Natural killer cell (primary cell): ENCODE measurements at regions not wholly inside any gene's neighbourhood (a gene's known extent, or its start where the extent isn't known, plus 50 kb on each side); places are given as distances from the start of the nearest gene placed in this dataset.

Experiments used
- ATAC-seq, 3 donors: fragments of 150-1000 bp in 2 of 3; fragments of 200-7000 bp in 1 of 3; cut with Tn5 transposase; 1 replicate in 1 of 3; 2 replicates in 2 of 3; pipeline ENCODE4 v1.10.0; 2021; ENCODE audit warnings: mild to moderate bottlenecking in 2 of 3, moderate library complexity in 2 of 3
- DNase-seq, 2 donors: peaks; one replicate each; pipeline versions ENCODE4 v3.0.0 to v3.0.0-alpha.2; 2013 to 2021; ENCODE audit warnings: mixed read lengths in 1 of 2
- H3K27ac ChIP-seq: one replicate; pipeline ENCODE4 v1.5.1; 2013; ENCODE audit warnings: mild to moderate bottlenecking, low read length
- H3K27me3 ChIP-seq: one replicate; pipeline ENCODE4 v1.6.1; 2013; ENCODE audit warnings: low read length; ENCODE audit not compliant: control insufficient read depth, insufficient read depth
- H3K36me3 ChIP-seq: one replicate; pipeline ENCODE4 v1.6.1; 2013; ENCODE audit warnings: low read length; ENCODE audit not compliant: control insufficient read depth, insufficient read depth
- H3K4me1 ChIP-seq: one replicate; pipeline ENCODE4 v1.6.1; 2013; ENCODE audit warnings: low read length; ENCODE audit not compliant: control insufficient read depth, insufficient read depth
- H3K4me3 ChIP-seq: one replicate; pipeline ENCODE4 v1.5.1; 2013; ENCODE audit warnings: low read length
- H3K9me3 ChIP-seq: one replicate; pipeline ENCODE4 v1.6.1; 2013; ENCODE audit warnings: low read length; ENCODE audit not compliant: control insufficient read depth, insufficient read depth
- H3K27ac Mint-ChIP-seq, 2 donors: one replicate each; pipeline ENCODE4 v1.8.0; 2022; ENCODE audit warnings: mild to moderate bottlenecking in 2 of 2, mixed read lengths in 2 of 2, moderate library complexity in 1 of 2
- H3K27me3 Mint-ChIP-seq, 2 donors: one replicate each; pipeline ENCODE4 v1.8.0; 2022; ENCODE audit warnings: low read depth in 2 of 2, mixed read lengths in 2 of 2
- H3K36me3 Mint-ChIP-seq: one replicate; pipeline ENCODE4 v1.8.0; 2022; ENCODE audit warnings: mixed read lengths
- H3K4me1 Mint-ChIP-seq, 2 donors: one replicate each; pipeline ENCODE4 v1.8.0; 2022; ENCODE audit warnings: mixed read lengths in 2 of 2
- H3K4me3 Mint-ChIP-seq: one replicate; pipeline ENCODE4 v1.8.0; 2022; ENCODE audit warnings: mild to moderate bottlenecking, moderate library complexity, mixed read lengths
- H3K9me3 Mint-ChIP-seq, 2 donors: one replicate each; pipeline ENCODE4 v1.8.0; 2022; ENCODE audit warnings: mixed read lengths in 2 of 2
- CTCF ChIP-seq: fragments of 200-600 bp; IDR thresholded peaks from one replicate; pipeline ENCODE4 v1.8.0; 2022; ENCODE audit warnings: antibody characterized with exemption
- WGBS: methylation state at CpG from one replicate; pipeline ENCODE4 v1.1.7; 2013; ENCODE audit warnings: missing lambda C conversion rate; ENCODE audit not compliant: insufficient coverage; 5-methylcytosine and 5-hydroxymethylcytosine counted together
- intact Hi-C: fragments of 100-400 bp; cut with micrococcal nuclease; formaldehyde crosslinking; loops from one replicate; pipeline ENCODE4 v1.14.2; 2022

GRCh38 chr1:189775343-189775742 lies 702.3 kb downstream of the BRINP3 start:
- H3K27ac ChIP-seq, result no peak overlapping the region
- H3K9me3 Mint-ChIP-seq, result peaks cover 15 to 28% of the 10 kb centered on the region in 2 donors
- no peaks in the 10 kb centered on the region for H3K9me3 ChIP-seq
- H3K4me3 ChIP-seq, result no peak overlapping the region
- no peak for TF ChIP-seq CTCF
- no peaks in the 10 kb centered on the region for H3K4me1 ChIP-seq
- no peaks in the 10 kb centered on the region for H3K27me3 Mint-ChIP-seq
- H3K27ac Mint-ChIP-seq, result no peak overlapping the region
- no peaks in the 10 kb centered on the region for H3K27me3 ChIP-seq
- H3K36me3 ChIP-seq, result no peaks in the 10 kb centered on the region
- DNase-seq, result no peak
- intact Hi-C loops, result no loop called here
- no peaks in the 10 kb centered on the region for H3K4me1 Mint-ChIP-seq
- H3K4me3 Mint-ChIP-seq, result no peak overlapping the region
- H3K36me3 Mint-ChIP-seq, result peaks cover 12% of the 10 kb centered on the region
- no CpG with 5 or more reads among the region's 1 CpG for WGBS
- ATAC-seq, result no peak

- Histone ChIP-seq H3K4me1 (no peaks in the 10 kb centered on the region), H3K9me3 (peaks cover 4% of the 10 kb centered on the region), H3K4me3 (no peak overlapping the region), H3K36me3 (no peaks in the 10 kb centered on the region), H3K27ac (no peak overlapping the region), H3K27me3 (no peaks in the 10 kb centered on the region)
- DNase-seq, result no peak
- no peak for ATAC-seq
- no peak for TF ChIP-seq CTCF
- intact Hi-C loops, result no loop called here
- Mint-ChIP-seq H3K4me3 (no peak overlapping the region), H3K27ac (no peak overlapping the region), H3K36me3 (peaks cover 6% of the 10 kb centered on the region), H3K9me3 (peaks cover 14 to 24% of the 10 kb centered on the region in 2 donors), H3K27me3 (no peaks in the 10 kb centered on the region), H3K4me1 (no peaks in the 10 kb centered on the region)
- WGBS, result 89% methylated on average over 1 of the region's 1 CpG
Measured at GRCh38 chr1:189779034-189779433, 698.6 kb downstream of the BRINP3 start.

DNA sequence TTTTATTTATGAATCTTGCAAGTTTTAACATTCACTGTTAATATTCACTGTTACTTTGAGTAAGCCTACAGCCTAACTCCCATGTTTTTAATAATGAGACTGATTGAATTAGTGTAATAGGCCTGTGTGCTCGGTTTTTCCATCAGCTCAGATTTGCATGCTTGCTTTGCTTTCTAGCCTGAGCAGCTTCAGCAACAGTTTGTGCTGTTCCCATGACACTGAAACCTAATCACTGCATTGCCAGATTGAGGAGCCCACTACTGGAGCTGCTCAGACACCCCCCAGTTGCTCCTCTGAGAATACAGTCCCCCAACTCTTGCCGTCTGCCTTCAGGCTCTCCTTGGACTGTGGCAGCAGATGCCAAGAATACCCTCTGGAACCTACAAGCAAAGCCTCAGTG lies 695.4 kb downstream of the BRINP3 start:
- no peak for TF ChIP-seq CTCF
- Mint-ChIP-seq H3K4me3 (no peak overlapping the region), H3K36me3 (peaks cover 6% of the 10 kb centered on the region), H3K9me3 (peaks cover 15 to 24% of the 10 kb centered on the region in 2 donors), H3K27ac (no peak overlapping the region), H3K27me3 (no peaks in the 10 kb centered on the region), H3K4me1 (no peaks in the 10 kb centered on the region)
- Histone ChIP-seq H3K27ac (no peak overlapping the region), H3K36me3 (no peaks in the 10 kb centered on the region), H3K27me3 (no peaks in the 10 kb centered on the region), H3K9me3 (peaks cover 4% of the 10 kb centered on the region), H3K4me1 (no peaks in the 10 kb centered on the region), H3K4me3 (no peak overlapping the region)
- DNase-seq, result no peak
- 78% methylated on average over 2 of the region's 2 CpGs for WGBS
- no peak for ATAC-seq
- intact Hi-C loops, result no loop called here

GRCh38 chr1:189783456-189783855 lies 694.2 kb downstream of the BRINP3 start:
- 71% methylated on average over 2 of the region's 2 CpGs for WGBS
- no peak overlapping the region for H3K27ac Mint-ChIP-seq
- ATAC-seq, result no peak

More at GRCh38 chr1:189783456-189783855, 694.2 kb downstream of the BRINP3 start:
- Mint-ChIP-seq H3K36me3 (peaks cover 9% of the 10 kb centered on the region), H3K9me3 (peaks cover 17 to 24% of the 10 kb centered on the region in 2 donors), H3K4me1 (no peaks in the 10 kb centered on the region), H3K4me3 (no peak overlapping the region), H3K27me3 (no peaks in the 10 kb centered on the region)
- Histone ChIP-seq H3K9me3 (peaks cover 4% of the 10 kb centered on the region), H3K27me3 (no peaks in the 10 kb centered on the region), H3K36me3 (no peaks in the 10 kb centered on the region), H3K4me3 (no peak overlapping the region), H3K27ac (no peak overlapping the region), H3K4me1 (no peaks in the 10 kb centered on the region)
- intact Hi-C loops, result no loop called here
- no peak for DNase-seq
- TF ChIP-seq CTCF, result no peak
